ENCODE measurements at regions not wholly inside any gene's neighbourhood (a gene's known extent, or its start where the extent isn't known, plus 50 kb on each side); places are given as distances from the start of the nearest gene placed in this dataset.

GRCh38 chr4:178329226-178329872, 887.1 kb upstream of the AGA start:
- WGBS, 2 experiments (ENCODE audit: extremely low coverage in 2 of 2, insufficient read length in 1 of 2): no CpG with 5 or more reads among the region's 3 CpGs
- Histone ChIP-seq H3K27me3 (ENCODE audit: control insufficient read depth, insufficient read depth, low read length) (no peaks in the 10 kb centered on the region), H2AFZ (replicated peaks; ENCODE audit: low read length, poor library complexity) (no peak overlapping the region), H3K4me1 (ENCODE audit: control insufficient read depth, insufficient read depth, low read length) (no peaks in the 10 kb centered on the region), H2BK5ac (ENCODE audit: low read depth, low read length, poor library complexity, severe bottlenecking) (no peak overlapping the region), H3K14ac (replicated peaks; ENCODE audit: low read depth, low read length) (no peak overlapping the region), H4K5ac (ENCODE audit: low read depth, low read length) (no peak overlapping the region), H2AK5ac (ENCODE audit: low read depth, low read length) (no peak overlapping the region), H2BK20ac (ENCODE audit: low read depth, low read length) (no peak overlapping the region), H3K27ac (ENCODE audit: insufficient read depth, low read length) (no peak overlapping the region), H4K8ac (ENCODE audit: low read depth in 2 of 2, low read length in 2 of 2) (no peak overlapping the region), H3K18ac (ENCODE audit: low read depth, low read length) (no peak overlapping the region), H3K23ac (ENCODE audit: low read depth, low read length) (no peak overlapping the region), H4K91ac (ENCODE audit: insufficient read depth, low read depth, low read length) (no peak overlapping the region), H3K36me3 (ENCODE audit: control insufficient read depth, insufficient read depth, low read length) (no peaks in the 10 kb centered on the region), H3K4me2 (ENCODE audit: low read depth, low read length) (no peak overlapping the region), H3K79me1 (ENCODE audit: low read depth in 1 of 2, low read length in 2 of 2) (no peaks in the 10 kb centered on the region), H3K4me3 (ENCODE audit: insufficient read depth, low read depth, low read length) (no peak overlapping the region), H3K9ac (ENCODE audit: low read depth, low read length) (no peak overlapping the region), H3K4ac (ENCODE audit: low read depth, low read length) (no peak overlapping the region), H2BK120ac (ENCODE audit: low read depth, low read length) (no peak overlapping the region), H3K9me3 (ENCODE audit: control insufficient read depth, insufficient read depth, low read length) (peaks cover 2% of the 10 kb centered on the region; the same call in 1 of the 2 replicates), H3K9me1 (ENCODE audit: insufficient read depth, low read length) (no peaks in the 10 kb centered on the region), H2BK15ac (ENCODE audit: low read depth, low read length) (no peak overlapping the region), H2AK9ac (replicated peaks; ENCODE audit: low read depth, low read length, poor library complexity) (no peak overlapping the region), H4K20me1 (ENCODE audit: insufficient read depth, low read length) (no peaks in the 10 kb centered on the region), H3K56ac (ENCODE audit: extremely low read depth, insufficient read depth, low read length) (no peak overlapping the region)
- no peak for TF ChIP-seq CEBPB (IDR thresholded peaks at IDR 0.05; ENCODE audit: low read depth, low read length)
- TF ChIP-seq SMC3 (IDR thresholded peaks at IDR 0.05; ENCODE audit: low read depth, low read length): no peak
- no peak for TF ChIP-seq MAZ (IDR thresholded peaks at IDR 0.05; ENCODE audit: borderline replicate concordance, low read depth, low read length)
- no peak for TF ChIP-seq RAD21 (IDR thresholded peaks at IDR 0.05; ENCODE audit: low read length)
- TF ChIP-seq, protein P1, sequence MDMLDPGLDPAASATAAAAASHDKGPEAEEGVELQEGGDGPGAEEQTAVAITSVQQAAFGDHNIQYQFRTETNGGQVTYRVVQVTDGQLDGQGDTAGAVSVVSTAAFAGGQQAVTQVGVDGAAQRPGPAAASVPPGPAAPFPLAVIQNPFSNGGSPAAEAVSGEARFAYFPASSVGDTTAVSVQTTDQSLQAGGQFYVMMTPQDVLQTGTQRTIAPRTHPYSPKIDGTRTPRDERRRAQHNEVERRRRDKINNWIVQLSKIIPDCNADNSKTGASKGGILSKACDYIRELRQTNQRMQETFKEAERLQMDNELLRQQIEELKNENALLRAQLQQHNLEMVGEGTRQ (IDR thresholded peaks at IDR 0.05; ENCODE audit: low read depth, low read length): no peak
- TF ChIP-seq RCOR1 (IDR thresholded peaks at IDR 0.05; ENCODE audit: insufficient replicate concordance, low read length): no peak
- TF ChIP-seq, protein P2, sequence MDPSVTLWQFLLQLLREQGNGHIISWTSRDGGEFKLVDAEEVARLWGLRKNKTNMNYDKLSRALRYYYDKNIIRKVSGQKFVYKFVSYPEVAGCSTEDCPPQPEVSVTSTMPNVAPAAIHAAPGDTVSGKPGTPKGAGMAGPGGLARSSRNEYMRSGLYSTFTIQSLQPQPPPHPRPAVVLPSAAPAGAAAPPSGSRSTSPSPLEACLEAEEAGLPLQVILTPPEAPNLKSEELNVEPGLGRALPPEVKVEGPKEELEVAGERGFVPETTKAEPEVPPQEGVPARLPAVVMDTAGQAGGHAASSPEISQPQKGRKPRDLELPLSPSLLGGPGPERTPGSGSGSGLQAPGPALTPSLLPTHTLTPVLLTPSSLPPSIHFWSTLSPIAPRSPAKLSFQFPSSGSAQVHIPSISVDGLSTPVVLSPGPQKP (IDR thresholded peaks at IDR 0.05; ENCODE audit: borderline replicate concordance, low read depth, low read length): no peak
- no peak for TF ChIP-seq MAFK (IDR thresholded peaks at IDR 0.05; ENCODE audit: low read depth, low read length)
- ATAC-seq (ENCODE audit: low read depth) (no peak), DNase-seq (no peak)
- in situ Hi-C loops (cut with MboI; ENCODE audit: low sequenced_read_pairs) (no loop called here), dilution Hi-C loops (cut with HindIII; ENCODE audit: low sequenced_read_pairs, unreplicated experiment) (no loop called here), intact Hi-C loops (cut with micrococcal nuclease) (no loop called here)
- CTCF ChIA-PET: no interaction called here
- POLR2A ChIA-PET (ENCODE audit: unreplicated experiment): no interaction called here
- no TSS peak for BruUV-seq (replicated peaks)

Data from IMR-90 (cell line).